HCT116 (cell line): ENCODE measurements at regions not wholly inside any gene's neighbourhood (a gene's known extent, or its start where the extent isn't known, plus 50 kb on each side); places are given as distances from the start of the nearest gene placed in this dataset.

Experiments used
- CTCF ChIP-seq, 3 experiments: fragments of 200-600 bp in 1 of 3; sonication (generic) in 1 of 3; IDR thresholded peaks in 2 of 3; conservative IDR thresholded peaks in 1 of 3; 2 replicates each; pipeline ENCODE4 v1.5.1; 2012 to 2017; ENCODE audit warnings: low read depth in 2 of 3, low read length in 2 of 3, antibody characterized with exemption in 1 of 3, borderline replicate concordance in 1 of 3, control low read depth in 1 of 3, mild to moderate bottlenecking in 1 of 3, mixed read lengths in 1 of 3, mixed run types in 1 of 3, moderate library complexity in 1 of 3; ENCODE audit not compliant: insufficient read depth in 1 of 3
- POLR2AphosphoS5 ChIP-seq: IDR thresholded peaks from 2 replicates; pipeline ENCODE4 v1.6.1; 2011; ENCODE audit warnings: mild to moderate bottlenecking, low read depth, low read length, moderate library complexity
- REST ChIP-seq: IDR thresholded peaks from 2 replicates; pipeline ENCODE4 v1.6.1; 2012; ENCODE audit warnings: low read depth

- TF ChIP-seq CTCF (IDR thresholded peaks at IDR 0.05 in 2 of 3, conservative IDR thresholded peaks at IDR 0.05 in 1 of 3; ENCODE audit: borderline replicate concordance in 1 of 3, insufficient read depth in 1 of 3, low read depth in 2 of 3, low read length in 2 of 3) (no peak), REST (no peak), POLR2AphosphoS5 (no peak)
Observed at GRCh38 chr19:28858933-28859332, 354.0 kb downstream of the UQCRFS1 start.
